Activated CD4-positive, alpha-beta T cell treated with anti-CD3 and anti-CD28 coated beads for 48 hours (primary cell): ENCODE measurements at regions not wholly inside any gene's neighbourhood (a gene's known extent, or its start where the extent isn't known, plus 50 kb on each side); places are given as distances from the start of the nearest gene placed in this dataset.
A peak's percentile ranks its signal among the peaks of the same experiment; 100 is the strongest.

ENCODE experiments used
- DNase-seq: peaks from one replicate; pipeline ENCODE4 v3.0.0-alpha.2; 2020

- no peak for DNase-seq
These were observed 83.6 kb upstream of the CACUL1 start for GRCh38 chr10:118838364-118838763.

DNA sequence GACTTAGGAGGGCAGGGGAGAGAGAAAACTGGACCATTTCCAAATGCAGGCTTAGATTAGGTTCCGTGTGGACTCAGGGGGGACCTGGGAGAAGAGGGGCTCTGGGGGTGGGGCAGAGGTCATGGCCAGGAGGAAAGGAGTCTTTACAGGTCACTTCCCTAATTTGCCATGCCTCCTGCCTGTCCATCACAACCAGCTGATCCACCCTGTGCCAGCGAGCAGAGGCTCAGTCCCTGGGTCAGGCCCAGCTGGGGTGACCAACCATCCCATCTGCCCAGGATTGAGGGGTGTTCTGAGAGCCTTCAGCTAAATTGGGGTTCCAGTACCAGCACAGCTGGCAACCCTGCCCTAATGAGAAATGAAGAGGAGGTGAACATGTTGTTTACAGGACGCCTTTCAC, 84.6 kb upstream of the CACUL1 start:
- no peak for DNase-seq

DNA sequence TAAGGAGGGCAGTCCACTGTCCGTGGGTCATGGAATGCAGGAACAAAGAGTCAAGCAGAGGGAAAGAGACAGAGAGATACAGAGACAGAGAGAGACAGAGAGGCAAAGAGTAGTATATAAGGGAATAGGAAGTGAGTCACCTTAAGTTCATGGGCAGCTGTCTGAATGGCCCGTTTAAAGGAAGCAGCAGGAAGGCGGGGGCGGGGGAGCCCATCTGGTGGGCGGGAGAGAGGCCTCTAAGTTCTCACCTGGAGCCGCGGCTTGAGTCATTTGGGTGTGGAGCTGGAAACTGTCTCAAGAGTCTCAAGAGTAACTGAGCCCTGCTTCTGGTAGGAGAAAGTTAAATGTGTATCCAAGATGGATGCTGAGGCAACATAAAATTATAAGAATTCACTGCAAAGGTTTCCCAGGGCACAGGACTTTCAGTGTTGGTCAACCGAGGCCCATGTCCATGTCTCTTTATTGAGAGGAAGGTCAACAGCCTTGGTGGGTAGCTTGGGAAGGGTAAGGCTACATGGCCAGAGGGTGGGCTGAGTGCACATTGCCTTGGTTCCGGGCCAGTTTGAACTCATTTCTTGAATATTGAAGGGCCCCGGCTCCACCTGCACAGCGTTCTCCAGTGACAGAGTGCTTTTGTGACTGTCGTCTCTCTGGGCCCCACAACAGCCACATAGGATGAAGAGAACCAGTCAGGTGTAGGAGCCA, 85.5 kb upstream of the CACUL1 start:
- peak; percentile 85 for DNase-seq

DNA sequence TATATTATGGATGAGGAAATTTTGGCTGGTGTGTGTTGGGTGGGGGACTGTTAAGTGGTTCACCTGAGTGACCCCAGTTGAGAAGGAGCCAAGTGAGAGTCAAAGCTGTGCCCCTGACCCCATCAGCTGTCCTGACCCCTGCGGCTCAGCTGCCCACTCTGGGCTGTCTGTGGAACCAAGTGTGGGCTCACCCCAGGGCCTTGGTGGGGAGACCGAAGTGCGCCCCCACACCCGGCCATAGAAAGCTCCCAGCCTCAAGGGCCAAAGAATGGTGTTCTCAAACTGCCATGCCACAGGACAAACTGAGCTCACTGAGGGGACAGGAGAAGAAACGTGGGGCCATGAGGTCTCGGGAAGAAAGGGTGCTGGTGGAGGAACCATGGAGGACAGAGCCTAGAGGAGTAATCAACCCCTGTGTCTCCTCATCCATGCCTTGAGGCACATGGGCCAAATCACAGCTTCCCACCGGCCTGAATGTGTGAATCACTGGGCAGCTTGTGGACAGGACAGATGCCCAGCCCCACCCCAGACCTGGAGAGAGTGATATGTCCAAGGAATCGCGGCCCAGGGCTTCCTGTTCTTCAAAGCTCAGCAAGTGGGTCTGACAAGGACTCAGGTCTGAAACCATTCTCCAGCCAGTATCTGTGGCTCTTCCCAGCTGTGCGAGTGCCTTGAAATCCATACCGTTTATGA, 86.2 kb upstream of the CACUL1 start:
- DNase-seq, result no peak

DNA sequence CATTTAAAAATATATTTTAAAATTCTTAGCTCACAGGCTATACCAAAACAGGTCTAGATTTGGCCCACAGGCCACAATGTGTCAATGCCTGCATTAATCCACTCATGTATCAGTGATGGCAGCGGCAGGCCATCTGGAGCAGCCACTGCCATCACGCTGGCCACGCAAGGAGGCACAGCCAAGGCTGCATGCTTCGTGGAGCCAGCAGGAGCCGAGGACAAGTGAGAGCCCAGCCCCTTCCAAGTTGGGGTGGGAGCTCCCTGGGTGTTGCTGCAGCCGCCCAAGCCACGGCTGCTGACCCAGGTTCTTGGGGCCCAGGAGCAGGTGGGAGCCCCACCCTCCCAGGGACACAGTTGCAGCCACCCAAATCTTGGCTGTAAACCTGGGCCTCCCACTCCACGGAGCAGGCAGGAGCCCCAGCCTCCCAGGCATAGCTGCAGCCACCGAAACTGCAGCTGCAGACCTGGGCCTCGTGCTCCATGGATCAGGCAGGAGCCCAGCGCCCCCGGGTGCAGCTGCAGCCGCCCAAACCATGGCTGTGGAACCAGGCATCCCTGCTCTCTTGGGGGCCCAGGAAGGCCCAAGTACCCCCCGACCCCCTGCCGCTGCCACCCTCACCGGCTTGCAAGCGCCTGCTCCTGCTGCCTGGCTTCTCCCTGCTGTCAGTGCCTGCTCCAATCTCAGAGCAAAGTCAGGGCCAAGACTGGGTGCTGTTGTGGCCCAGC, 87.3 kb upstream of the CACUL1 start:
- DNase-seq, result no peak

GRCh38 chr10:118842843-118843624, 88.3 kb upstream of the CACUL1 start:
- DNase-seq, result no peak

DNA sequence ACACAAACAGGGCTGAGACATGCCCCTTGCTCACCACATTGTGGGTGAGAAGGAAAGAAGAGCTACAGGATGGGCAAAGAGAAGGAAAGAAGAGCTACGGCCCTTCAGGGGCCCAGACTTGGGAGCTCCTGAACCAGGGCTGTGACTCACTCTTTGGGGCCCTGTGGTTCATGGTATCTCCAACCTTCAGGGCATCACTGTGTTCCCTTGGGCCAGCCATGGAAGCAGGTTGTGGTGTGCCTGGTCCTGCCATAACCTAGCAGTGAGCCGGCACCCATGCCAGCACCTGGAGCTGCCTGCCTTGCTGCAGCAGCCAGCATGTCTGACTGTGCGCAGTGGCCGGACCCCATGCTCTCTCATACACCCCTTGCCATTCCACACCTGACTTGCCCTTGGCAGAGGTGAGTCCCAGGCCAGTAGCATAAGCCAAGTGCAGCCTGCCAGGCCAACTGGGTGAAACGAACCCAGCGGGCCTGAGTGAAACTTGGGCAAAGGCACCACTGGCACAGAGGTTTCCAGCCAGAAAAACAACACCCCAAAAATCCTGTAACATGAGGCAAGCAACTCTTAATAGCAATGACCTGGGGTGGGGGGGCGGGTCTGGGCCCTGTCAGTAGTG, 89.0 kb upstream of the CACUL1 start:
- DNase-seq, result no peak

DNA sequence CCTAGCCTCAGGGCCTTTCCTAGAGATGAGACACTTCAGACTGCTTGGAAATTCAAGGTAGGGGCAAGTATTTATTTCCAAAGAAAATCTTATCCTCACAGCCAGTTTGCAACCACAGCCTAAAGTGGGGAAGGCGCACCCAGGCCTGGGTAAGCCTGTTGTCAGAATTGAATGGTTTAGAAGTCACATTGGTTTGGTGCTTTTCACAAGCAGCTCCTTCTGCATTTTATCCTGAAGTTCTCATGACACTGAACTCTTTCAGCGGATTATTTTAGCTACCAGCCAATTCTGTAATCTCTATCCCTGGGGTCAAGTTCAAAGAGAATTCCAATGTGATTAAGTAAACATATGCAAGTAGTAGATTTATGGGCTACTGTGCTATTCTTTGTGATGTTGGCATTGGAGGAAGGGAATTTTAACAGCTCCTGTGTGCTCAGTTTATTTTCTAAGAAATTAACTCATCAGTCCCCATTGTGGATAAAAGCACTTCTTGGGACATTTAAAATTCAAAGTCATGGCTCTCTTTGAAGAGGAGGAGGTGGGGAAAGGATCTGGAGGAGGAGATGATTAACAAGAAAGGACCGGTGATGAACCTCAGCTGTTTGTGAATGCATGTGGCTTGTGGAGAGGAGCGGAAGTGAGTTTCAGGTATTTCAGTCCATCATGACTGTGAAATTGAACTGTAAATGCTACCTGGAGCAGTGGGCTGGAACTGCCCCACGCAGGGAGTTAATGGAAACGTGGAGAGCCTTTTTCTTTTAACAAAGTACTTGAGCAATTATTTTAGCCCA, 90.2 kb upstream of the CACUL1 start:
- DNase-seq, result no peak

DNA sequence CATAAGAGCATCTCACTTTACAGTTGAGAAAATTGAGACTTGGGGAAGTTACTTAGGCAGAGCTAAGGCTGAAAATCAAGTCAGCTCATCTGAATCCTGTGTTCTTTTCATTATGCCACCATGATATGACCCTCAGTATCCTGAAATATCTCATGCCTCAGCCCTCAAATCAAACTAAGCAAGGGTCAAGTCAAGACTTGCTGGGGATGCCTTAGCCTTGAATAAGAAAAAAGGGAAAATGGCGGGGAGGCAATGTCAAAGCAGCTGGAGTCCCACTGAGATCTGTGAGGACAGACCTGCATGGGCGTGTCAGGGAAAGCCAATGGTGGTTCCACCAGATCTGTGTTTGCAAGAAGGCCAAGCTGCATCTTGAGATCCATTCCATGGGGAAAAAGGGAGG, 91.0 kb upstream of the CACUL1 start:
- DNase-seq, result no peak

DNA sequence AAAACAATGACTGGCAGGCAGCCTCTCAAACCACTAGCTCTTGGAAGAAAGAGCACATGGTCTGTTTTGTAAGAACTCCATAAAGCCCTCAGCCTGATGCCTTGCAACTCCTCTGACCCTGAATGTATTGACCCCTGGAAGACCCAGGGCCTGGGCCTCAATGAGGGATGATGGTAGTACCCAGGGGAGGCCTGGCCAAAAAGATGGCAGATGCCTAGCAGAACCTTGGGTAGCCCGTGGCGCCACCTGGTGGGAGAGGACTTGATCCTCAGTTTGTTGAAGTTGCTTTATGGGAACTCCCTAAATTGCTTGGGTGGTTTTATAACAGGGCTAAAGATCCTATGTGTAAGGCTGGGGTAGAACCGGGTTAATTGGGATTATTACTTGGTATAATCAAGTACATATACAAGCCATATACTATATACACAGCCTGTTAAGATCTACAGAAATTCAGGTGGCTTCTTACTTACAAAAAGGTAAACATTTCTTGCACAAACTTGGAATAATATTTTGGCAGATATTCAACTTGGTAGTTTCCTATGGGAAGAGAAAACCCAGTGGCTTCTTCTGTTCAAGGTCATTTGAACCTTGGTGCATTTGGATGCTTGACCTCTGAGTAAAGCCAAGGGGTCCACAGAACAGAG, 95.8 kb upstream of the CACUL1 start:
- peak; percentile 91 for DNase-seq

GRCh38 chr10:118851062-118852035, 96.6 kb upstream of the CACUL1 start:
- no peak for DNase-seq

- no peak for DNase-seq
These were observed 99.1 kb upstream of the CACUL1 start for GRCh38 chr10:118853916-118854315.

DNA sequence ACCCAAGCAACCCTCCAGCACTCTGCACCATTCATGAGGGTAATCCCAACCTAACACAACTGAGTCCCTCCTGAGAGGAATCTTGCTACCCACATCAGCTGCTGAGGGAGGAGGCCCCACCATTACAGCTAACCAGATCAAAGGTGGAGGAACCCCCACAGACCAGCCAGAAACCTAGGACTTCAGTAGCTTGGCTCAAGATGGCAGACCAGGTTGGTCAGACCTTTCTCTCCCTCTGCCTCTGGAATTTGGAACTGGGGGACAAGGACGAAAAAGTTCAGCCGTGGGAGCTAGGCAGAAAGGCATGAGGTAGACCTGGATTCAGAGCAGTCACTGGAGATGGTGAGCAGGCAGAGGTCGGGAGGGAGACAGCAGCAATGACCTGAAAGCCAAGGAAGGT, 101.3 kb upstream of the CACUL1 start:
- DNase-seq, result no peak

DNA sequence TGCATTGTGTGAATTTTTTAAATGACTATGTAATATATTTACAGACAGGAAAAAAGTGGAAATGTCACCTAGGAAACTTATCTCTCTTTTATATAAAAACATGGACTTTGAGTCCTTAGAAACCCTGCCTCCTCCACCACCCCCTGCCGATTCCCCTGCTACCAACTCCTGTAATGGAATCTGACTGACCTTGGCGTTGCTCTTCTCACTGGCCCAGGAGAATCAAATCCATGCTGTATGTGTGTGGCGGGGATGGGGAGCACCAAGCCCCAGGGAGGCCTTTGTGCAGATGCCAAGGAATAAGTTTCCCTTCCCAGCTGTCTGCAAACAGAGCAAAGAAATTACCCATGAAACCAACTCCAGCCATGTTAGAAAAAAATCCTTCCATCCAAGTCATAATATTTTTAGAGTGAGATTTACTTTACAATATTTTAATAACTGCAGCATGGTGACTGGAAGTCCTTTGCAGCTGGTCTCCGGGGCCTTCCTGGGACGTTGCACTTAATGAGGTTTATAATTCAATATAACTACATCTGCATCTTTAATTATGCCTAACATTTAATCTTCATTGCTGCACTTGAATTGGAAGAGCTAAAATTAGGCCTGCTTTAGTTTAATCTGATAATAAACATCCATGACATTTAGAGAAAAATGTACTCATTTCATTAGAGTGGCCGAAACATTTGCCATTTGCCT, 111.4 kb upstream of the CACUL1 start:
- DNase-seq, result no peak

DNA sequence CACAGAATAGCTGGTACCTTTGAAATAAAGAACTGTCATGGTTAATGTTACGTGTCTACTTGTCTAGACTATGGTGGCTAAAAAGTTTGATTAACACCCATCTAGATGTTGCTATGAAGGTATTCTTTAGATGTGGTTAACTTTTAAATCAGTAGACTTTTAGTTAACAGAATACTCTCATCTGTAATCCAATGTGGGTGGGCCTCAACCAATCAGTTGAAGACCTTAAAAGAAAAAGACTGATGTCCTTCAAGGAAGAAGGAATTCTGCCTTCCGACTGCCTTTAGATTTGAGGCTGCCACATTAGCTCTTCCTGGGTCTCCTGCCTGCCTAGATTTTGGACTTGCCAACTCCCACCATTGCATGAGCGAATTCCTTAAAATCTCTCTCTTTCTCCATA, 113.0 kb upstream of the CACUL1 start:
- DNase-seq, result no peak

GRCh38 chr10:118868589-118868988, 113.8 kb upstream of the CACUL1 start:
- DNase-seq, result peak; percentile 8

GRCh38 chr10:118870467-118871243, 115.9 kb upstream of the CACUL1 start:
- DNase-seq, result no peak

- DNase-seq, result no peak
These were observed 116.6 kb upstream of the CACUL1 start for GRCh38 chr10:118871244-118871865.
